GM12878 (cell line): ENCODE measurements at regions not wholly inside any gene's neighbourhood (a gene's known extent, or its start where the extent isn't known, plus 50 kb on each side); places are given as distances from the start of the nearest gene placed in this dataset.

Experiments
- ATF3 ChIP-seq: IDR thresholded peaks from 2 replicates; pipeline ENCODE4 v1.6.1; 2011; ENCODE audit warnings: low read depth, mild to moderate bottlenecking, low read length, moderate library complexity, borderline replicate concordance; ENCODE audit errors: extremely low read depth
- CTCF ChIP-seq, 3 experiments: IDR thresholded peaks in 2 of 3; conservative IDR thresholded peaks in 1 of 3; 2 replicates each; pipeline ENCODE4 v1.5.1; 2011; ENCODE audit warnings: low read depth in 3 of 3, low read length in 3 of 3, mild to moderate bottlenecking in 3 of 3, control low read depth in 2 of 3, moderate library complexity in 2 of 3, inconsistent platforms in 1 of 3, mixed read lengths in 1 of 3; ENCODE audit not compliant: control insufficient read depth in 2 of 3, insufficient read depth in 1 of 3; ENCODE audit errors: extremely low read depth in 1 of 3
- POLR2A ChIP-seq: IDR thresholded peaks from 2 replicates; pipeline ENCODE4 v1.6.1; 2011; ENCODE audit warnings: low read depth, mild to moderate bottlenecking, low read length
- POU2F2 ChIP-seq: IDR thresholded peaks from 3 replicates; pipeline ENCODE4 v1.6.1; 2011; ENCODE audit warnings: low read depth, mild to moderate bottlenecking, low read length, borderline replicate concordance
- RFX5 ChIP-seq: IDR thresholded peaks from 2 replicates; pipeline ENCODE4 v1.6.1; 2011; ENCODE audit warnings: low read depth, low read length, improper control_type of control experiment
- TF ChIP-seq, protein P1 (sequence below): IDR thresholded peaks from 2 replicates; pipeline ENCODE4 v1.6.1; 2012; ENCODE audit warnings: mild to moderate bottlenecking, low read depth, low read length
- TF ChIP-seq, protein P2 (sequence below): fragments of 450-650 bp; IDR thresholded peaks from 2 replicates; pipeline ENCODE4 v1.6.1; 2016; ENCODE audit warnings: mild to moderate bottlenecking

GRCh38 chr18:68583685-68584084 lies 131.2 kb downstream of the TMX3 start:
- TF ChIP-seq POU2F2 (no peak), ATF3 (no peak), CTCF (IDR thresholded peaks at IDR 0.05 in 2 of 3, conservative IDR thresholded peaks at IDR 0.05 in 1 of 3; ENCODE audit: control insufficient read depth in 2 of 3, extremely low read depth in 1 of 3, insufficient read depth in 1 of 3, low read depth in 3 of 3, low read length in 3 of 3) (no peak), RFX5 (no peak), POLR2A (no peak)
- TF ChIP-seq, protein P1, sequence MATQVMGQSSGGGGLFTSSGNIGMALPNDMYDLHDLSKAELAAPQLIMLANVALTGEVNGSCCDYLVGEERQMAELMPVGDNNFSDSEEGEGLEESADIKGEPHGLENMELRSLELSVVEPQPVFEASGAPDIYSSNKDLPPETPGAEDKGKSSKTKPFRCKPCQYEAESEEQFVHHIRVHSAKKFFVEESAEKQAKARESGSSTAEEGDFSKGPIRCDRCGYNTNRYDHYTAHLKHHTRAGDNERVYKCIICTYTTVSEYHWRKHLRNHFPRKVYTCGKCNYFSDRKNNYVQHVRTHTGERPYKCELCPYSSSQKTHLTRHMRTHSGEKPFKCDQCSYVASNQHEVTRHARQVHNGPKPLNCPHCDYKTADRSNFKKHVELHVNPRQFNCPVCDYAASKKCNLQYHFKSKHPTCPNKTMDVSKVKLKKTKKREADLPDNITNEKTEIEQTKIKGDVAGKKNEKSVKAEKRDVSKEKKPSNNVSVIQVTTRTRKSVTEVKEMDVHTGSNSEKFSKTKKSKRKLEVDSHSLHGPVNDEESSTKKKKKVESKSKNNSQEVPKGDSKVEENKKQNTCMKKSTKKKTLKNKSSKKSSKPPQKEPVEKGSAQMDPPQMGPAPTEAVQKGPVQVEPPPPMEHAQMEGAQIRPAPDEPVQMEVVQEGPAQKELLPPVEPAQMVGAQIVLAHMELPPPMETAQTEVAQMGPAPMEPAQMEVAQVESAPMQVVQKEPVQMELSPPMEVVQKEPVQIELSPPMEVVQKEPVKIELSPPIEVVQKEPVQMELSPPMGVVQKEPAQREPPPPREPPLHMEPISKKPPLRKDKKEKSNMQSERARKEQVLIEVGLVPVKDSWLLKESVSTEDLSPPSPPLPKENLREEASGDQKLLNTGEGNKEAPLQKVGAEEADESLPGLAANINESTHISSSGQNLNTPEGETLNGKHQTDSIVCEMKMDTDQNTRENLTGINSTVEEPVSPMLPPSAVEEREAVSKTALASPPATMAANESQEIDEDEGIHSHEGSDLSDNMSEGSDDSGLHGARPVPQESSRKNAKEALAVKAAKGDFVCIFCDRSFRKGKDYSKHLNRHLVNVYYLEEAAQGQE, result no peak
- TF ChIP-seq, protein P2, sequence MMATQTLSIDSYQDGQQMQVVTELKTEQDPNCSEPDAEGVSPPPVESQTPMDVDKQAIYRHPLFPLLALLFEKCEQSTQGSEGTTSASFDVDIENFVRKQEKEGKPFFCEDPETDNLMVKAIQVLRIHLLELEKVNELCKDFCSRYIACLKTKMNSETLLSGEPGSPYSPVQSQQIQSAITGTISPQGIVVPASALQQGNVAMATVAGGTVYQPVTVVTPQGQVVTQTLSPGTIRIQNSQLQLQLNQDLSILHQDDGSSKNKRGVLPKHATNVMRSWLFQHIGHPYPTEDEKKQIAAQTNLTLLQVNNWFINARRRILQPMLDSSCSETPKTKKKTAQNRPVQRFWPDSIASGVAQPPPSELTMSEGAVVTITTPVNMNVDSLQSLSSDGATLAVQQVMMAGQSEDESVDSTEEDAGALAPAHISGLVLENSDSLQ, result no peak
